HCT116 (cell line): ENCODE measurements at regions not wholly inside any gene's neighbourhood (a gene's known extent, or its start where the extent isn't known, plus 50 kb on each side); places are given as distances from the start of the nearest gene placed in this dataset.

Experiments
- ATAC-seq: fragments of 200-7000 bp; cut with Tn5 transposase; 2 replicates; pipeline ENCODE4 v1.9.1; 2020; ENCODE audit warnings: mild to moderate bottlenecking, moderate library complexity
- BruUV-seq: library from RNA; stranded (reverse); fragments of 400-500 nt; replicated peaks from 2 replicates; lab custom pipeline; 2021; lab: Mats Ljungman, UMichigan
- CTCF ChIA-PET: fragments of 300-600 bp; sonication (Branson Sonifier 250); formaldehyde crosslinking; loops from one replicate; lab custom pipeline; 2021; ENCODE audit warnings: antibody characterized with exemption; lab: Charles Lee
- POLR2A ChIA-PET: fragments of 300-600, 350-600 bp; sonication (Branson Sonifier 250); formaldehyde crosslinking; loops from one replicate; lab custom pipeline; 2021; ENCODE audit warnings: antibody characterized with exemption; lab: Charles Lee
- RAD21 ChIA-PET, 2 experiments: fragments of 300-600 bp; sonication (Branson Sonifier 250); formaldehyde crosslinking; loops; one replicate each; lab custom pipeline; 2023; ENCODE audit warnings: low total read pairs in 2 of 2; ENCODE audit not compliant: uncharacterized antibody in 2 of 2, unreplicated experiment in 2 of 2, low non-redundant PET in 1 of 2; lab: Charles Lee
- DNase-seq: peaks from one replicate; pipeline ENCODE4 v3.0.0-alpha.2; 2010; ENCODE audit warnings: low read depth, low spot score
- H2AFZ ChIP-seq: fragments of 200-600 bp; shearing (Covaris generic), sonication (generic); 2 replicates; pipeline ENCODE4 v1.6.1; 2017; ENCODE audit warnings: low read depth, mixed run types, mixed read lengths, antibody characterized with exemption, low read length; ENCODE audit not compliant: poor library complexity, severe bottlenecking
- H3K27ac ChIP-seq: 2 replicates; pipeline ENCODE4 v1.5.1; 2012; ENCODE audit warnings: low read depth, low read length
- H3K27me3 ChIP-seq: fragments of 200-600 bp; sonication (generic); 2 replicates; pipeline ENCODE4 v1.6.1; 2016; ENCODE audit warnings: mixed run types, low read length, mixed read lengths; ENCODE audit not compliant: insufficient read depth
- H3K36me3 ChIP-seq, 2 experiments: fragments of 200-500 bp in 1 of 2; fragments of 200-600 bp in 1 of 2; sonication (Bioruptor generic) in 1 of 2; sonication (generic) in 1 of 2; 2 replicates each; pipeline versions ENCODE4 v1.5.1 to v1.6.1; 2014 to 2016; ENCODE audit warnings: low read length in 2 of 2, inconsistent platforms in 1 of 2, mixed read lengths in 1 of 2, mixed run types in 1 of 2; ENCODE audit not compliant: insufficient read depth in 2 of 2, control insufficient read depth in 1 of 2
- H3K4me1 ChIP-seq, 2 experiments: fragments of 200-600 bp in 1 of 2; sonication (generic) in 1 of 2; 2 replicates each; pipeline versions ENCODE4 v1.5.1 to v1.6.1; 2012 to 2017; ENCODE audit warnings: low read length in 2 of 2, inconsistent platforms in 1 of 2, mild to moderate bottlenecking in 1 of 2, mixed read lengths in 1 of 2, mixed run types in 1 of 2, moderate library complexity in 1 of 2; ENCODE audit not compliant: insufficient read depth in 2 of 2, control insufficient read depth in 1 of 2
- H3K4me2 ChIP-seq: fragments of 200-600 bp; sonication (generic); 2 replicates; pipeline ENCODE4 v1.6.1; 2017; ENCODE audit warnings: mixed run types, low read length, mixed read lengths
- H3K4me3 ChIP-seq, 2 experiments: fragments of 200-600 bp in 1 of 2; sonication (generic) in 1 of 2; replicated peaks in 1 of 2; 2 replicates each; pipeline ENCODE4 v1.5.1; 2011 to 2016; ENCODE audit warnings: low read length in 2 of 2, control low read depth in 1 of 2, low read depth in 1 of 2, mild to moderate bottlenecking in 1 of 2, mixed read lengths in 1 of 2, mixed run types in 1 of 2
- H3K79me2 ChIP-seq: fragments of 200-600 bp; sonication (generic); 2 replicates; pipeline ENCODE4 v1.6.1; 2017; ENCODE audit warnings: mild to moderate bottlenecking, mixed run types, low read length, moderate library complexity, mixed read lengths; ENCODE audit not compliant: insufficient read depth
- H3K9ac ChIP-seq: fragments of 200-600 bp; sonication (generic); 2 replicates; pipeline ENCODE4 v1.6.1; 2016; ENCODE audit warnings: low read length, mixed read lengths
- H3K9me2 ChIP-seq: fragments of 200-600 bp; sonication (generic), shearing (Covaris generic); 2 replicates; pipeline ENCODE4 v1.6.1; 2017; ENCODE audit warnings: mixed run types, mild to moderate bottlenecking, moderate library complexity; ENCODE audit not compliant: insufficient read depth
- H3K9me3 ChIP-seq, 2 experiments: fragments of 200-500 bp in 1 of 2; fragments of 200-600 bp in 1 of 2; sonication (Bioruptor generic) in 1 of 2; sonication (generic) in 1 of 2; 2 replicates each; pipeline ENCODE4 v1.6.1; 2014 to 2017; ENCODE audit warnings: low read length in 2 of 2, mixed read lengths in 2 of 2, inconsistent platforms in 1 of 2, low read depth in 1 of 2, mild to moderate bottlenecking in 1 of 2, mixed run types in 1 of 2, moderate library complexity in 1 of 2; ENCODE audit not compliant: control insufficient read depth in 1 of 2, insufficient read depth in 1 of 2
- H4K20me1 ChIP-seq: fragments of 200-600 bp; sonication (generic), shearing (Covaris generic); 2 replicates; pipeline ENCODE4 v1.6.1; 2017; ENCODE audit warnings: mixed run types, mild to moderate bottlenecking, moderate library complexity; ENCODE audit not compliant: insufficient read depth
- ATF3 ChIP-seq: IDR thresholded peaks from 2 replicates; pipeline ENCODE4 v1.6.1; 2012
- CBX3 ChIP-seq: IDR thresholded peaks from 2 replicates; pipeline ENCODE4 v1.6.1; 2012; ENCODE audit warnings: low read depth
- EZH2phosphoT487 ChIP-seq: fragments of 200-600 bp; IDR thresholded peaks from 2 replicates; pipeline ENCODE4 v1.6.1; 2018; ENCODE audit warnings: antibody characterized with exemption, borderline replicate concordance
- FOSL1 ChIP-seq: IDR thresholded peaks from 2 replicates; pipeline ENCODE4 v1.6.1; 2012; ENCODE audit warnings: low read depth
- JUND ChIP-seq: IDR thresholded peaks from 2 replicates; pipeline ENCODE4 v1.6.1; 2012
- MAX ChIP-seq: IDR thresholded peaks from 2 replicates; pipeline ENCODE4 v1.6.1; 2012
- POLR2AphosphoS5 ChIP-seq: IDR thresholded peaks from 2 replicates; pipeline ENCODE4 v1.6.1; 2011; ENCODE audit warnings: mild to moderate bottlenecking, low read depth, low read length, moderate library complexity
- ZNF274 ChIP-seq: fragments of 200-500 bp; sonication (Bioruptor generic); IDR thresholded peaks from 2 replicates; pipeline ENCODE4 v1.6.1; 2014; ENCODE audit warnings: mild to moderate bottlenecking, low read depth, low read length, inconsistent platforms
- intact Hi-C: fragments of 100-400 bp; cut with micrococcal nuclease; formaldehyde crosslinking; loops from 2 replicates; pipeline ENCODE4 v1.10.0; 2022
- TF ChIP-seq, protein P1 (sequence below): IDR thresholded peaks from 2 replicates; pipeline ENCODE4 v1.6.1; 2012; ENCODE audit warnings: low read depth

GRCh38 chr1:14156543-14156942 is 441.9 kb upstream of the KAZN start:
- Histone ChIP-seq H3K9me2 (no peaks in the 10 kb centered on the region), H3K9ac (no peak overlapping the region), H4K20me1 (no peaks in the 10 kb centered on the region), H3K4me3 (no peak overlapping the region), H3K79me2 (no peaks in the 10 kb centered on the region), H3K27ac (no peak overlapping the region), H3K36me3 (no peaks in the 10 kb centered on the region), H2AFZ (no peak overlapping the region), H3K27me3 (no peaks in the 10 kb centered on the region), H3K4me2 (no peak overlapping the region), H3K4me1 (no peaks in the 10 kb centered on the region), H3K9me3 (no peaks in the 10 kb centered on the region)
- CTCF ChIA-PET = no interaction called here
- ATAC-seq (no peak), DNase-seq (no peak)
- intact Hi-C loops = no loop called here
- TF ChIP-seq MAX (no peak), CBX3 (no peak), FOSL1 (no peak)
- RAD21 ChIA-PET = no interaction called here
- POLR2A ChIA-PET = no interaction called here
- no TSS peak for BruUV-seq

GRCh38 chr1:14160781-14161180 is 437.7 kb upstream of the KAZN start:
- no peaks in the 10 kb centered on the region for H3K27me3 ChIP-seq
- H4K20me1 ChIP-seq = no peaks in the 10 kb centered on the region
- ChIA-PET POLR2A (no interaction called here), CTCF (no interaction called here), RAD21 (no interaction called here)
- intact Hi-C loops = no loop called here
- H3K4me3 ChIP-seq = no peak overlapping the region
- H3K9me3 ChIP-seq = no peaks in the 10 kb centered on the region
- no peak for ATAC-seq
- no peak overlapping the region for H3K27ac ChIP-seq
- H3K9ac ChIP-seq = no peak overlapping the region
- H3K36me3 ChIP-seq = no peaks in the 10 kb centered on the region
- no peaks in the 10 kb centered on the region for H3K4me1 ChIP-seq
- DNase-seq = no peak
- H3K4me2 ChIP-seq = no peak overlapping the region
- no TSS peak for BruUV-seq
- H2AFZ ChIP-seq = no peak overlapping the region
- no peaks in the 10 kb centered on the region for H3K9me2 ChIP-seq
- TF ChIP-seq POLR2AphosphoS5 = no peak
- no peak for TF ChIP-seq CBX3
- no peak for TF ChIP-seq ATF3
- TF ChIP-seq EZH2phosphoT487 = no peak
- TF ChIP-seq ZNF274 = no peak
- TF ChIP-seq JUND = no peak
- TF ChIP-seq, protein P1, sequence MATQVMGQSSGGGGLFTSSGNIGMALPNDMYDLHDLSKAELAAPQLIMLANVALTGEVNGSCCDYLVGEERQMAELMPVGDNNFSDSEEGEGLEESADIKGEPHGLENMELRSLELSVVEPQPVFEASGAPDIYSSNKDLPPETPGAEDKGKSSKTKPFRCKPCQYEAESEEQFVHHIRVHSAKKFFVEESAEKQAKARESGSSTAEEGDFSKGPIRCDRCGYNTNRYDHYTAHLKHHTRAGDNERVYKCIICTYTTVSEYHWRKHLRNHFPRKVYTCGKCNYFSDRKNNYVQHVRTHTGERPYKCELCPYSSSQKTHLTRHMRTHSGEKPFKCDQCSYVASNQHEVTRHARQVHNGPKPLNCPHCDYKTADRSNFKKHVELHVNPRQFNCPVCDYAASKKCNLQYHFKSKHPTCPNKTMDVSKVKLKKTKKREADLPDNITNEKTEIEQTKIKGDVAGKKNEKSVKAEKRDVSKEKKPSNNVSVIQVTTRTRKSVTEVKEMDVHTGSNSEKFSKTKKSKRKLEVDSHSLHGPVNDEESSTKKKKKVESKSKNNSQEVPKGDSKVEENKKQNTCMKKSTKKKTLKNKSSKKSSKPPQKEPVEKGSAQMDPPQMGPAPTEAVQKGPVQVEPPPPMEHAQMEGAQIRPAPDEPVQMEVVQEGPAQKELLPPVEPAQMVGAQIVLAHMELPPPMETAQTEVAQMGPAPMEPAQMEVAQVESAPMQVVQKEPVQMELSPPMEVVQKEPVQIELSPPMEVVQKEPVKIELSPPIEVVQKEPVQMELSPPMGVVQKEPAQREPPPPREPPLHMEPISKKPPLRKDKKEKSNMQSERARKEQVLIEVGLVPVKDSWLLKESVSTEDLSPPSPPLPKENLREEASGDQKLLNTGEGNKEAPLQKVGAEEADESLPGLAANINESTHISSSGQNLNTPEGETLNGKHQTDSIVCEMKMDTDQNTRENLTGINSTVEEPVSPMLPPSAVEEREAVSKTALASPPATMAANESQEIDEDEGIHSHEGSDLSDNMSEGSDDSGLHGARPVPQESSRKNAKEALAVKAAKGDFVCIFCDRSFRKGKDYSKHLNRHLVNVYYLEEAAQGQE = no peak
- H3K79me2 ChIP-seq = no peaks in the 10 kb centered on the region
